Suprapubic skin (tissue), 4 donors: ENCODE measurements at regions not wholly inside any gene's neighbourhood (a gene's known extent, or its start where the extent isn't known, plus 50 kb on each side); places are given as distances from the start of the nearest gene placed in this dataset.

Experiments
- DNase-seq, 2 donors: peaks; one replicate each; pipeline ENCODE4 v3.0.0-alpha.2; 2019; ENCODE audit warnings: low spot score in 2 of 2
- H3K27ac ChIP-seq: fragments of 200-600 bp; sonication (generic); one replicate; pipeline ENCODE4 v1.5.1; 2019
- H3K27me3 ChIP-seq: fragments of 200-600 bp; sonication (generic); one replicate; pipeline ENCODE4 v1.5.1; 2019
- H3K36me3 ChIP-seq: fragments of 200-600 bp; sonication (generic); one replicate; pipeline ENCODE4 v1.5.1; 2019
- H3K4me1 ChIP-seq: fragments of 200-600 bp; sonication (generic); one replicate; pipeline ENCODE4 v1.5.1; 2019
- H3K4me3 ChIP-seq: fragments of 200-600 bp; sonication (generic); one replicate; pipeline ENCODE4 v1.5.1; 2019; ENCODE audit warnings: mild to moderate bottlenecking
- H3K9me3 ChIP-seq: fragments of 200-600 bp; sonication (generic); one replicate; pipeline ENCODE4 v1.5.1; 2019
- EP300 ChIP-seq: sonication (generic); formaldehyde crosslinking; IDR thresholded peaks from one replicate; pipeline ENCODE4 v1.6.1; 2017; ENCODE audit warnings: antibody characterized with exemption
- POLR2A ChIP-seq, 2 donors: fragments of 450-650 bp; IDR thresholded peaks; one replicate each; pipeline ENCODE4 v1.6.1; 2017; ENCODE audit warnings: antibody characterized with exemption in 2 of 2, mild to moderate bottlenecking in 2 of 2, moderate library complexity in 2 of 2
- POLR2AphosphoS5 ChIP-seq, 3 donors: sonication (generic); formaldehyde crosslinking; IDR thresholded peaks; one replicate each; pipeline ENCODE4 v1.6.1; 2017; ENCODE audit warnings: antibody characterized with exemption in 3 of 3
- WGBS: methylation state at CpG from one replicate; pipeline ENCODE4 v1.1.5; 2018; 5-methylcytosine and 5-hydroxymethylcytosine counted together
- TF ChIP-seq, protein P1 (sequence below), 2 donors: fragments of 200-600 bp in 1 of 2; fragments of 450-650 bp in 1 of 2; sonication (generic) in 1 of 2; IDR thresholded peaks; one replicate each; pipeline ENCODE4 v1.5.1; 2016 to 2019; ENCODE audit warnings: antibody characterized with exemption in 2 of 2, mild to moderate bottlenecking in 1 of 2, moderate library complexity in 1 of 2

DNA sequence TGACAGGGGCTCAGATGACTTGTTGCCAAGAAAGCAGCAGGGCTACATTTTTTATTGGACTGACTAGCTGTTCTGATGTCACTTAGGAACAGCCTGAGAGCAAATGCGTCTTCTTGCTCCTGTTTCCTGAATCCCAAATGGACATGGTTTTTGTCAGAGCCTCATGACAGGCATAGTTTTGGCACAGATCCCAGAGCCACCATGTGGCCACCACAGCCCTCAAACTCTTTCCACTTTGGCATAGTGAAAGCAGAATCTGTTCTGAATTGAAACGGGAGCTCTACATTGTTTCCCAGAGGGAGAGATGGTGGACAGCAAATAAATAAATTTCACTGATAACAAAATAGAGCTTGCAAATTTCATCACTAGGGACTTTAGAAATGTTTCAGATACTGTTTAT, 222.2 kb downstream of the C11orf87 start:
- 15% methylated on average over 2 of the region's 2 CpGs for WGBS
- no peak overlapping the region for H3K27ac ChIP-seq
- H3K4me3 ChIP-seq: no peak overlapping the region
- no peaks in the 10 kb centered on the region for H3K9me3 ChIP-seq
- TF ChIP-seq POLR2AphosphoS5 (IDR thresholded peaks at IDR 0.05): no peak
- no peak for TF ChIP-seq EP300
- TF ChIP-seq, protein P1, sequence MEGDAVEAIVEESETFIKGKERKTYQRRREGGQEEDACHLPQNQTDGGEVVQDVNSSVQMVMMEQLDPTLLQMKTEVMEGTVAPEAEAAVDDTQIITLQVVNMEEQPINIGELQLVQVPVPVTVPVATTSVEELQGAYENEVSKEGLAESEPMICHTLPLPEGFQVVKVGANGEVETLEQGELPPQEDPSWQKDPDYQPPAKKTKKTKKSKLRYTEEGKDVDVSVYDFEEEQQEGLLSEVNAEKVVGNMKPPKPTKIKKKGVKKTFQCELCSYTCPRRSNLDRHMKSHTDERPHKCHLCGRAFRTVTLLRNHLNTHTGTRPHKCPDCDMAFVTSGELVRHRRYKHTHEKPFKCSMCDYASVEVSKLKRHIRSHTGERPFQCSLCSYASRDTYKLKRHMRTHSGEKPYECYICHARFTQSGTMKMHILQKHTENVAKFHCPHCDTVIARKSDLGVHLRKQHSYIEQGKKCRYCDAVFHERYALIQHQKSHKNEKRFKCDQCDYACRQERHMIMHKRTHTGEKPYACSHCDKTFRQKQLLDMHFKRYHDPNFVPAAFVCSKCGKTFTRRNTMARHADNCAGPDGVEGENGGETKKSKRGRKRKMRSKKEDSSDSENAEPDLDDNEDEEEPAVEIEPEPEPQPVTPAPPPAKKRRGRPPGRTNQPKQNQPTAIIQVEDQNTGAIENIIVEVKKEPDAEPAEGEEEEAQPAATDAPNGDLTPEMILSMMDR (IDR thresholded peaks at IDR 0.05): no peak
- H3K27me3 ChIP-seq: no peaks in the 10 kb centered on the region
- no peaks in the 10 kb centered on the region for H3K36me3 ChIP-seq
- H3K4me1 ChIP-seq: no peaks in the 10 kb centered on the region
- DNase-seq: no peak

DNA sequence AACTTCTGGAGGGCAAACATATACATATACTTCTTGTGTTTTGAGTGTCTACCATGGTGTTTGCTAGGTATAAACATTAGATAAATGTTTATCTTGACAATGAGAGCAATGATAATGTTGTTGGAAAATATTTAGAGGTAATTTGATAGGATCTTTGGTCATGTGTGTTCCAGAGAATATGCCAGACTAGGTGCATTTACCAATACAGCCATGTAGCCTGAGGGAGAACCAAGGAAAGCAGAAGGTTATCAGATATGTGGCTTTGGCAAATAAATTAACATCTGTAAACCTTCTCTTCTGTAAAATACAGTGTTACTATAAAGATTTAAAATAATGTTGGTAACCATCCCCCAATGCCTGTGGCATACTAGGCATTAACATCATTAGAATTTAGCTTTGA, 226.8 kb downstream of the C11orf87 start:
- Histone ChIP-seq H3K4me3 (no peak overlapping the region), H3K36me3 (no peaks in the 10 kb centered on the region), H3K27me3 (no peaks in the 10 kb centered on the region), H3K9me3 (no peaks in the 10 kb centered on the region), H3K4me1 (no peaks in the 10 kb centered on the region), H3K27ac (no peak overlapping the region)
- TF ChIP-seq POLR2AphosphoS5 (IDR thresholded peaks at IDR 0.05) (no peak), POLR2A (IDR thresholded peaks at IDR 0.05) (no peak), EP300 (no peak)
- TF ChIP-seq, protein P1 (IDR thresholded peaks at IDR 0.05): no peak
- no peak for DNase-seq

DNA sequence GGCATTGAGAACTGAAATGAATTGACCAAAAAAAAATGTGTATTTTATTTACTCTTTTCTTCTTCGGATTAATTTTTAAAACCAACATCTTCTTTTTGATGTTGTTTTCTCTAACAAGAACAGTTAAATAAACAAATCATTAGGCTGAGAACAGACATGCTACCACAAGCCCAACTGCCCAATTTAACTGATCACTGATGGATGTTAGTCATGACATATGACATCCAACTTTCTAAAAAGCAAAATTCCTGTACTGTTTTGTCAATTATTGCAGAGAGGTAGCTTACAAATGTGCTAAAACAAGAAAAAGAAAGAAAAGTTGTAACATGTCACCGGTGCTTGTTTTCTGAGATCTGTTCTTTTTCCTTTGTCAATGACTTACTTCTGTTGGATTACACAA, 232.1 kb downstream of the C11orf87 start:
- no peaks in the 10 kb centered on the region for H3K36me3 ChIP-seq
- H3K27me3 ChIP-seq: no peaks in the 10 kb centered on the region
- H3K4me1 ChIP-seq: no peaks in the 10 kb centered on the region
- H3K4me3 ChIP-seq: no peak overlapping the region
- no peaks in the 10 kb centered on the region for H3K9me3 ChIP-seq
- H3K27ac ChIP-seq: no peak overlapping the region
- TF ChIP-seq POLR2AphosphoS5 (IDR thresholded peaks at IDR 0.05): no peak
- TF ChIP-seq EP300: no peak
- TF ChIP-seq POLR2A (IDR thresholded peaks at IDR 0.05): no peak
- TF ChIP-seq, protein P1 (IDR thresholded peaks at IDR 0.05): no peak
- no peak for DNase-seq
- 35% methylated on average over 2 of the region's 2 CpGs for WGBS

DNA sequence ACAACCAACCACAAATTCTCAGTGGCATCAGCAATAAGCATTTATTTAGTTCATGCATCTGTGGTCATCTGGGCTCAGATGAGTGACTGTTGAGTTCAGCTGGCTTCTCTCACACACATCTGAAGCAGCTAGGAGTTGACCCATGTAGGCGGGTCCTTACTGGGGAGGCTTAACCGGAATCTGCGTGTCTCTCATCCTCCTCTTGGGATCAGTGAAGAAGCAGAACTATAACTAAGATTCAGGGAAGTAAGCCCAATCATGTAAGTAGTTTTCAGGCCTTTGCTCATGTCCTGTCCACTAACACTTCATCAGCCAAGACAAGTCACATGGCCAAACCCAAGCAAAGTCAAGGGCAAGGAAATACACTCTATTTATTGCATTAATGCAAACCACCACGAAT, 236.2 kb downstream of the C11orf87 start:
- H3K27me3 ChIP-seq: no peaks in the 10 kb centered on the region
- no peak for DNase-seq
- H3K4me1 ChIP-seq: no peaks in the 10 kb centered on the region
- TF ChIP-seq POLR2AphosphoS5 (IDR thresholded peaks at IDR 0.05) (no peak), EP300 (no peak), POLR2A (IDR thresholded peaks at IDR 0.05) (no peak)
- TF ChIP-seq, protein P1 (IDR thresholded peaks at IDR 0.05): no peak
- no peak overlapping the region for H3K27ac ChIP-seq
- no peaks in the 10 kb centered on the region for H3K36me3 ChIP-seq
- H3K9me3 ChIP-seq: no peaks in the 10 kb centered on the region
- H3K4me3 ChIP-seq: no peak overlapping the region
- 73% methylated on average over 4 of the region's 4 CpGs for WGBS

DNA sequence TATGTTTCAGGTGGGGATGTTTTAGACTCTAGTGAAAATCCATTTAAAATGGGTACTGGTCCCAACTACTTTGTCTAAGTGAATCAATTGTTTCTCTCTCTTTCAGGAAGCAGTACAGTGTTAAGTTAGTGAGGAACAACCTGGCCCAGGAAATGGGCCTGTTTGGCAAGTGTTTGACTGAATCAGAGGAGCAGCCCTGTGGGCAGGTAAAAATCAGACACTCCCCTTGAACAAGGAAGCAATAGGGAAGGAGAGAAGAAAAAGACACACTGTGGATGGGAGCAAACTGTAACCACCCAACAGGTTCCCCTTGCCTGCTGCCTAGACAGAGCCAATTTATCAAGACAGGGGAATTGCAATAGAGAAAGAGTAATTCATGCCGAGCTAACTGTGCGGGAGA, 245.7 kb downstream of the C11orf87 start:
- Histone ChIP-seq H3K27ac (no peak overlapping the region), H3K4me3 (no peak overlapping the region), H3K27me3 (no peaks in the 10 kb centered on the region), H3K4me1 (no peaks in the 10 kb centered on the region), H3K9me3 (no peaks in the 10 kb centered on the region), H3K36me3 (no peaks in the 10 kb centered on the region)
- WGBS: 95% methylated on average over 2 of the region's 2 CpGs
- TF ChIP-seq, protein P1 (IDR thresholded peaks at IDR 0.05): no peak
- TF ChIP-seq POLR2A (IDR thresholded peaks at IDR 0.05): no peak
- TF ChIP-seq POLR2AphosphoS5 (IDR thresholded peaks at IDR 0.05): no peak
- no peak for TF ChIP-seq EP300
- DNase-seq: no peak
